ENCODE measurements at regions not wholly inside any gene's neighbourhood (a gene's known extent, or its start where the extent isn't known, plus 50 kb on each side); places are given as distances from the start of the nearest gene placed in this dataset.

DNA sequence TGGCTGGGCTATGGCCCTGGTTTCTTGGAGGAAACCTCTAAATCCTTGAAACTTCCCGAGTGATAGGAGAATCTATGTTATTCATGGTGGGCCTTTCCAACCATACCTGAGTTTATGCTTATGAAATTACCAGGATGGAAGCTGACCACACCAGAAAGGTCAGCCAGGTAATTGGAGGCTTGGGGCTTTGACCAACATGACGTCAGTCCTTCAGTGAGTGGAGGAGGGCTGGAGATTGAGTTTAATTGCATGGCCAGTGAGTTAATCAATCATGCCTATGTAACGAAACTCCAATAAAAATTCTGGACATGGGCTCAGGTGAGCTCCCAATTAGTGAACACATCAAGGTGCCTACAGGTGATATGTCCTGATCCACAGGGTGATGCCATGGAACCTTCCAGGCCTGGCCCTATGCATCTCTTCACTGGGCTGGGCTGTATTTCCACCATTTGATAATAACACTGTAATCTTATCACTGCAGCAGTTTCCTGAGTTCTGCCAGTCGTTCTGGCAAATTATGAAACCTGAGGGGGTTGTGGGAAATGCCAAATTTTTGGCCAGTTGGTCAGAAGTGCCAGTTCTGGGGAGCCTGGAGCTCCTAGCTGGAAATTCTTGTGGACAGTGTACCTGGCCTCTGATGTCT, 106.5 kb downstream of the CDH26 start:
- no peak for DNase-seq (ENCODE audit: low read depth)

DNA sequence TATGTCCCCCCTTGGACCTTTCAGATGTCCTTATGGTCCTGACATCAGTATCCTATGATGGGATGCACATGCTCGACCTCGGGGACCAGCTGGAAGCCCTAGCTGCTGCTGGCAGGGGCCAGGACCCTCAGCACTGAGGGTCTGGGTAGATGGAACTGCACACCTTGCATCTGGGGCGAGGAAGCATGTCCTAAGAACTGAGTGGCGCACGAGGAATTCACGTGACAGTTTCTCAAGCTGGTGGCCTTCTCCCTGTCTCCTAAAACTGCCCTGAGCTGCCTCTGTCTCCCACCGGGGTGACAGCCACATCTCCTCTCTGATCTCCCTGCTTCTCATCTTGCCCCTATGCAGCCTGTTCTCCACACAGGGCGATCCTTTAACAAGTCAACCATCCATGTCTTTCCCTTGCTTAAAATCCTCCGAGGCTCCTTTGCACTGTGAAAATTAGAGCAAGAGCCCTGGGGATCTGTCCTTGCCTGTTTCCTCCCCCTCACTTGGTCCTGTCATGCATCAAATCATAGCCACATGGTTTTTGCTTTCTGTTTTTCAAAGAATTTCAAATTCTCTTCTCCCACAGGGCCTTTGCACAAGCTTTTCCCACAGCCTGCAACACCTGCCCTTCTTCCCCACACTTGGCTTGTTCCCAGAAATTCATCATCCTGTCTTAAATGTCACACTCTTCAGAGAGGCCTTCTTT, 107.7 kb downstream of the CDH26 start:
- no peak for DNase-seq (ENCODE audit: low read depth)

DNA sequence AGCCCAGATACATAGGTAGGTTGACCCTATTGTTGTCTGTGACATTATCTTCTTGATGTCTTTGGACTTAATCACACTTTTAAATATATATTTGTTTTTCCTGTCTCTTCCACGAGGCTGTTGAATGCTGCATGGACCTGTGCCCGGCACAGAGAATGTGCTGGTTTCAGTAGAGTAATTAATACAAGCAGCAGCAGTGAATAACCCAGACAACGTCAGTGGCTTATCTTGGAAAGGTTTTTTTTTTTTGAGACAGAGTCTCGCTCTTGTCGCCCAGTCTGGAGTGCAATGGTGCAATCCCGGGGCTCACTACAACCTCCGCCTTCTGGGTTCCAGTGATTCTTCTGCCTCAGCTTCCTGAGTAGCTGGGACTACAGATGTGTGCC, 108.2 kb downstream of the CDH26 start:
- DNase-seq (ENCODE audit: low read depth): no peak

DNA sequence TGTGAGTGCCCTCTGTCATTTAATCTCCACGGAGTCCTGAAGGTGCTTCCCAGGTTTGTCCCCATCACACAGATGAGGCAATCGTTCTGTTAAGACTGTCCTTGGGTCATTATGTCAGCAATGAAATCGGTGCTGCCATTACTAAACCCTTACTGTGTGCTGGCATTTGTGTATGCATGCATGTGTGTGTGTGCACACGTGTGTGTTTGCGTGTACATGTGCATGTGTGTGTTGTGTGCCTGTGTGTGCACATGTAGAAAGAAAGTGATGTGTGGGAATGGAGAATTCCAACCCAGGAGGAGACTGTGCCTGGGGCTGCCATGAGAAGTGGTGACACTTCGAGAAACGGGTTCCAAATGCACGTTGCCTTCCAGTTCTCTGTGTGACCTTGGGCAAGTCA, 110.3 kb downstream of the CDH26 start:
- DNase-seq (ENCODE audit: low read depth): no peak

DNA sequence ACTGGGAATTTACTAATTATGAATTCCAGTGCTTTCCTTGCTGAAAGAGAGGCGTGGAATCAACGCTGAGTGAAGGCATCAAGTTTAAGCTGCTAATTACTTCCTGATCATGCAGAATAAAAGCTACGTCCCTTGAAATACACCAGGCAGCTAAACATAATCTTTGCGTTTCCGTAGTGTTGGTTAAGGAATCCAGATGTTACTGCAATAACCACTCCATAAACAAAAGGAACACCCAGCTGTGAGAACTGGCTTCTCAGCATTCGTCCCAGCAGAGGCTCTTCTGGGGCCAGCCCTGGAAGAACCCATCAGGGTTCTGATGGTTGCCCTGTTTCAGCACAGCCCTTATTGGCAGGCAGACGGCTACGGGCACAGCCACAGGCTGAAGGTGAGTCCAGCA, 111.4 kb downstream of the CDH26 start:
- DNase-seq (ENCODE audit: low read depth): no peak

DNA sequence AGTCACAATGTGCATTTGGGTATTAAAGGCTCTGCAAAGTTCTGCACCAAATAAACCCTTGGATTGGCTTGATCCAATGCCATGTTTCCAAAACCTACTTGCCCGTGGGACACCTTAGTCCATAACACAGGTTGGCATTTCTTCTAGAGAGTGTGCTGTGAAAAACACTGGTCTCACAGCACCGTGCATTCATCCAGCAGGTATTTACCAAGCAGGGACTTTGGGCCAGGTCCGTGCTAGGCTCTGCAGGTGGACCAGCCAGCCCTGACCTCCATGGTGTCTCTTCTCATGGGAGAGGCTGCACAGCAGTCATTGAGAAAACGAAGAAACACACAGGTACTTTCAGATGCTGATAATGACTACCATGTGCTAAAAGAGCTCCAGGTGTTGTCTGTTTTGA, 112.6 kb downstream of the CDH26 start:
- no peak for DNase-seq (ENCODE audit: low read depth)

DNA sequence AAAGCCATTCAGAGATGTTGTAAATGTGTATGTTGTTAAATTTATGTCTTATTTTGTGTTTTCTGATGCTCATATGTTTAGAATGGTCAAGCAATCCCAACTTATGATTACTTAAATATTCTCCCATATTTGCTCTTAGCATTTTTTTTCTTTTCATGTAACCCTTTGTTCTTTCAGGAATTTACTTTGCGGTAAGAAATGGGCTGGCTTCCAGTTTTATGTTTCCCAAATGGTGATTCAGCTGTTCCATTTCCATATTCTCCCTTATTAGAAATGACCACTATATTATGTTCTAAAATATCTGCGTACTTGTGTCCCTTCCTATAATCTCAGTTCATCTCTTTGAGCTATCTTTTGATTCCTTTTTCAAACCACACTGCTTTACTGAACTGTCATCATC, 113.7 kb downstream of the CDH26 start:
- no peak for DNase-seq (ENCODE audit: low read depth)

DNA sequence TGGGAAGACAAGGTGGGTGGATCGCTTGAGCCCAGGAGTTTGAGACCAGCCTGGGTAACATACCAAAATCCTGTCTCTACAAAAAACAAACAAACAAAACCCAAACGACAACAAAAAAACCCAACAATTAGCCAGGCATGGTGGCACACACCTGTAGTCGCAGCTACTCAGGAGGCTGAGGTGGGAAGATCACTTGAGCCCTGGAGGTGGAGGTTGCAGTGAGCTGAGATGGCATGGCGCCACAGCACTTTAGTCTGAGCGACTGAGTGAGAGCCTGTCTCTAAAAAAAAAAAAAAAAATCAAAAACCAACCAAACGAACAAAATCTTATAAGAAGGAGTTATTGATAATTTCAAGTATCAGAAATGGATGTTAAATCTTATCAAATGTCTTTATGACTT, 114.9 kb downstream of the CDH26 start:
- no peak for DNase-seq (ENCODE audit: low read depth)

DNA sequence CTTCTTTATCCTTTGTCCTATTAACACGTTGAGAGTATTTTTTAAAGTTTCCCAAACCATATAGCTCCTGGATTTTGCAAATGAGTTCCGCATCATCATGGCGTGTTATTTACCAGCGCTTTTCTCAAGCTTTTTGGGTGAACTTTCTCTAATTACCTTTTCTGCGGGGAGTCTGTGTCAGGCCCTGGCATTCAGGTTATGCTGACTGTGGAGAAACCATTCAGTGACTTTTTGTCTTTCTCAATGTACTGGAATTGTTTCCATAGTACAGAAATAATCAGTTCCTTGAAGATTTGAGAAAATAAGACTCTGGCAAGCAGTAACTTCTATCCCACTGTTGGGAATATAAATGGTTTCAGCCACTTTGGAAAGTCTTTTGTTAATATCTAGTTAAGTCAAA, 115.3 kb downstream of the CDH26 start:
- DNase-seq (ENCODE audit: low read depth): no peak

DNA sequence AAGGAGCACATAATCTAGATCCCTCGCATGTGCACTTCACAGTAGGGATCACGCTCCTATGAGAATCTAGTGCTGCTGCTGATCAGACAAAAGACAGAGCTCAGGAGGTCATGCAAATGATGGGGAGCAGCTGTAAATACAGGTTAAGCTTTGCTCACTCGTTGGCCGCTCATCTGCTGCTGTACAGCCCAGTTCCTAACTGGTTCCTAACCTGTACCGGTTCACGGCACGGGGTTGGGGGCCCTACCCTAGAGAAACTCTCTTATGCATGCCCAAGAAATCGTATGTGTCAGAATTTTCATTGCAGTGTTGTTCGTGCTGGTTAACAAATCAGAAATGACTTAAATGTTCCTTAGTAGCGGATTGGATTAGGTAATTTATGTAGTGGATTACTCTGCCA, 116.1 kb downstream of the CDH26 start:
- no peak for DNase-seq (ENCODE audit: low read depth)

DNA sequence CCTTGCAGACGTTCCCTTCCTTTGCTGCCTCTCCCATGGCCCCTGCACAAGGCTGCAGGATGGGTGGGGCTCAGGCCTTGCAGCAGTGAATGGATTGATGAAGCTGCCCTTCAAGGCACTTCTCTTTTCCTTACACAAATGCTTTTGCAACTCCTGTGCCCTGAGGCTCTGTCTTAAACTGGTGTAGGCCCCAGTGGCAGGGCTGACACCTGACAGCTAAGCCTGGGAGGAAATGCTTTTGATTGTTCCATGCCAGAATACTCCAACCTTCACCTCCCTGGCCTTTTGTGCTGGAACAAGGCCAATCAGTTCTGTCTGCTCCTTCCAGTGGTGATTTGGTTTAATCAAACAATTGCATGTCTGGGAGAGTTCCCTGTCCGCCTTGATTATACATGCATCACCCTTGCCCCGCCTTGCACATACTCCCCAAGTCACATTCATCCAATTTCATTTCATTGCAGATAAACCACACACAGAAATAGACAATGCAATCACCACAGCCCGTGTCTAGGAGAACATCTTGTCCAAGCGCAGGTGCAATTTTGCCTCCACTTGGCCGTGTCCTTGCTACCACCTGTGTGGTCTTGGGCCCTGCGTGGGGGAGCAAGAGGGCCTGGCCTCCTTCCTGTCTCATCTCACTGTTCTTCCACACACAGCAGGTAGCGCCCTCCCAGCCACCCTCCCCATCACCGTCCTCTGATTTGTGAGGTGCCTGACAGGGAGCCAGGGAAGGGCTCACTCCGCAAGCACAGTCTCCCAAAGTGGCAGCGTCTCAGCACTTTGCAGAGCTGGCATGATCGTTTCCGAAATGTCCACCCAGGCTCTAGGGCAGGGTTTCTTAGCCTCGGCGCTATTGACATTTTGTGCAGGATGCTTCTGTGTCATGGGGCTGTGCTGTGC, 120.4 kb downstream of the CDH26 start:
- DNase-seq (ENCODE audit: low read depth): no peak

DNA sequence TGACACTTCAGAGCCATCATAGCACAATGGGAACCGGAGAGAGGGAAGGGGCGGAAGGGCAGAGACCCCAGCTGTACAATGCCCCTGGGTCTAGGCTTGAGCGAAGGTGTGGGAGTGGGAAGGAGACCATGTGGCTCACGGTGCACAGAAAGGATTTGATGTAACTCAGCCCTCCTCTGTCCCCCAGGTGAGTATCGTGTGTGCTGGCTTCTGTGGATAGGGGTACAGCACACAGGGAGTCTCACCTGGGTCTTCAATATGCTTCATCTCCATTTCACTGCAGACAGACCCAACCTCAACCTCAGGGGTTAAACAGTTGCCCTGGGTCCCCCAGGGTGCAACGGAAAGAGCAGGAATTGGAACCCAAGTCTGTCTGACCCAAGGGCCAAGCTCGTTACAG, 122.2 kb downstream of the CDH26 start:
- no peak for DNase-seq (ENCODE audit: low read depth)

DNA sequence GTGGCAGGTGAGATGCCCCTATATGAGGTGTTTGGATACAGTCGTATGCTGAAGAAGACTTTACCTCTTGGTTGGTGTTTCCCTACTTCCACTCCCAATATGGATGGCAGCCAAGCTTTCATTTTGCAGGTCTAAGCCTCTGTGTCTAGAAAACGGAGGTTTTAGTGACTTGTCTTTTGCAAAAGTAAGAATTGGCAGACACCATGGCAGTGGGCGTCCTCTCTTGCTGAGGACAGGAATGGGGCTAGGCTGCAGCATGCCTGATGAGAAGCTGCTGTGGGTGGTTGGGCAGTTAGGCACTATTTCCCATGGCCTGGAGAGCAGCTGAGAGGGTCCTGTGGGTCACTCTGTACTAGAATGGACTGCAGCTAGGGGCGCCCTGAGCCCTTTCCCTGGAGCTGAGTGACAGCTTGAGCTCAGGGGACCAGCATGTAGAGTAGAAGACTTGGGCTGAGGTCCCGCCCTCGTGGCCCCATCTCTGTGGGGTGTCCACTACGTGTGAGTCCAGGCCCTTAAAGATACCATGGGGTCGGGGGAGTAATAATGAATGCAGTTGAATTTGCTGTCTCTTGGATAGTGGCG, 127.4 kb downstream of the CDH26 start:
- DNase-seq (ENCODE audit: low read depth): no peak

DNA sequence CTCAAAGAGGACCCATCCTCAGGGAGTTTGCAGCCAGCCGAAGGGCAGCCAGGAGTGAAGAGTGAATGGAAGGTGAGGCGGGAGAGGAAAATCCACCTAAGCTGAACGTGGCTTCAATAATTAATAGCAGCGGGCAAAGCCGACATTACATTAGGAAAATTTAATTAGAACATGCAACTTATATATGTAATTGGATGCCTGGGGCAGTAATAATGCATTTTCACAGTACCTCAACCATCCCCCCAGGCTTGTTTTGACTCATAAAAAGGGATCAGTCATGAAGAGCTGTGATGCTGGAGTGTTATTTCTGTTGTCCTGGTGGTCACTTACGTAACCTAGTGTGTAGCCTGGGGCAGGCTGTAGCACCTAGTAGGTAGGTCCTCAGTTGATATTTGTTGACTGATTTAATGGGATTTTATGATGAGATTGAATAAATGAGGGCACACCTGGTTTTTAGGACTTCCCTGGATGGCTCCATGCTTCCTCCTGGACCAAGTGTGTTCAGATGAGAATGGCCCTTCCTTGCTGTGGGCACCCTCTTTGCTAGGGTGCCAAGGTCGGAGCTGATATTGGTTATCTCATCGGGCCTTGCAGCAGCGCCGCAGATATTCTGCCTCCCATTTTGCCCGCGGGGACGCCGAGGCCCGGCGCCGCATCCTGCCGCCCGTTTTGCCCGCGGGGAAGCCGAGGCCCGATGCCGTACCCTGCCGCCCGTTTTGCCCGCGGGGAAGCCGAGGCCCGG, 128.8 kb downstream of the CDH26 start:
- DNase-seq (ENCODE audit: low read depth): no peak

DNA sequence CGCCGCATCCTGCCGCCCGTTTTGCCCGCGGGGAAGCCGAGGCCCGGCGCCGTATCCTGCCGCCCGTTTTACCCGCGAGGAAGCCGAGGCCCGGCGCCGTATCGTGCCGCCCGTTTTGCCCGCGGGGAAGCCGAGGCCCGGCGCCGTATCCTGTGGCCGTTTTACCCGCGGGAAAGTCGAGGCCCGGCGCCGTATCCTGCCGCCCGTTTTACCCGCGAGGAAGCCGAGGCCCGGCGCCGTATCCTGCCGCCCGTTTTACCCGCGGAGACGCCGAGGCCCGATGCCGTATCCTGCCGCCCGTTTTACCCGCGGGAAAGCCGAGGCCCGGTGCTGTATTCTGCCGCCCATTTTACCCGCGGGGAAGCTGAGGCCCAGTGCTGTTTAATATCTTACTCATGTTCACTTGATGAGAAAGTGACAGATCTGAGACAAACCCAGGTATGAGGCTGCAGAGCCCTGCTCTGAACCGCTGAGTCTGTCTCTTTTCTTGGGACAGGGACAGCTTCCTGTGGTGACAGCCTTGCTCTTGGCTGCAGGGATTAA, 129.4 kb downstream of the CDH26 start:
- DNase-seq (ENCODE audit: low read depth): no peak

DNA sequence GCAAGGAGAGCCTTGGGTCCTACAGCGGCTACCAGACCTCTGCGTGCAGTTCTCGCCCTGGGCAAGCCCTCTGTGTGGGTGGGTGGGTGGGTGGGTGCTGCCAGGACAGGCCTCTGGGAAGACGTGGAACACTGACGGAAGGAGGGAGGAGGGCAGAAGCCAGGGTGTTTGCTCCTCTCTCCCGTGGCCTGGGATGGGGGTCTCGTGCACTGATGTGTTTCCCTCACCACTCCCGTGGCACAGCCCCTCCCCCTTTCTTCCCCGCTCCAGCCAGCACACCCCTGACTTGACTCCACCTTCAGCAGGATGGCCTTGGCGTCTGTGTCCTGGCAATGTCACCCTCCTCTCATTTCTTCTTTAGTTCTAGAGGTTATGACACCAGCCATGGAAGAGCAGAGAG, 130.0 kb downstream of the CDH26 start:
- no peak for DNase-seq (ENCODE audit: low read depth)

DNA sequence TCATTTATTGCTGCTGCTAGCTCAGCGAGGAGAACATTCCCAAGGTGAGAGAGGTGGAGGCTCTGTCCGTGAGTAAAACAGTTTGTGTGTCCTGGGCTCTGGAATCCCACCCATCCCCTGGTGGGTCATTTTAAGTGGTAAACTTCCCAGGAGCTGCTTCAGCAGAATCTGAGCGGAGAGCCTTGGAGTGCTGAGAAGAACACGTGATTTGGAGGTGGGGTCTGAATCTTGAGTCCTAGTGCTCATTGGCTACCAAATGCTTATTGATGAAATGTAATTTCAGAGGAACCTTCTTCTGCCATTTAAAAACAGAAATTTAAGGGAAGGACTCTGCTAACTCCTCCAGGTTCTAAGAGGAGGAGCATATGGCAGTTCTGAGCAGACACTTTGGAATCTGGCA, 132.4 kb downstream of the CDH26 start:
- DNase-seq (ENCODE audit: low read depth): no peak

DNA sequence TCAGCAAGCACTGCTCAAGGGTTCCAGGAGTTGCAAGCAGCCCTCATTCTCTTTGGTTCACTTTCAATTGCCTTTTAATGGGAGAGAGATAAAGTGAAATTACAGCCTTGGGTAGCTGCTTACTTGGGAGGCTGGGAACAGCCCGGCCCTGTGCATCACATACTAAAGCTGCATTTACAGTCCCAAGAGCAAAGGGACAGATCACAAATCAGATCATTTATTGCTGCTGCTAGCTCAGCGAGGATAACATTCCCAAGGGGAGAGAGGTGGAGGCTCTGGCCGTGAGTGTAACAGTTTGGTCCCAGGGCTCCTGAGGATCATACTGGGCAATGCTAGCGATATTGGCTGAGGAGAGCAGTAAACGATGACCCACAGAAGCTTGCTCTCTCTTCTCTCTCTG, 133.1 kb downstream of the CDH26 start:
- no peak for DNase-seq (ENCODE audit: low read depth)

DNA sequence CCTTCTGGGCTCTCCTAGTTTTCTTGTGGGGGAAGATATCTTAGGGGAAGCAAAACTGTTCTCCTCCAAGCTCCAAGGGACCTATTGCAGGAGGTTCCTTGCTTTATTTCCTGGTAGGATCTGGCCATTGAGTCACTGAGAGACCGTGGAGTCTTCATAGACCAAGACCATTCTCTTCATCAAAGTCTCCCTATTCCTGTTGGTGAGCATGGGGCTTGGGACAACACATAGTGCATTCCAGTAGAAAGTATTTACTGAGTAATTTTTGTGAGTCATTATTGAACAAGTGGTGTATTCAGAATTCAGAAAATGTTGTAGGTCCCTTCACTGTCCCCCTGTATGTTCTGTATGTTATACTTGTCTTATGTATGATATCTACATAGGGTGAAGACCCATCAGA, 133.6 kb downstream of the CDH26 start:
- DNase-seq (ENCODE audit: low read depth): no peak

DNA sequence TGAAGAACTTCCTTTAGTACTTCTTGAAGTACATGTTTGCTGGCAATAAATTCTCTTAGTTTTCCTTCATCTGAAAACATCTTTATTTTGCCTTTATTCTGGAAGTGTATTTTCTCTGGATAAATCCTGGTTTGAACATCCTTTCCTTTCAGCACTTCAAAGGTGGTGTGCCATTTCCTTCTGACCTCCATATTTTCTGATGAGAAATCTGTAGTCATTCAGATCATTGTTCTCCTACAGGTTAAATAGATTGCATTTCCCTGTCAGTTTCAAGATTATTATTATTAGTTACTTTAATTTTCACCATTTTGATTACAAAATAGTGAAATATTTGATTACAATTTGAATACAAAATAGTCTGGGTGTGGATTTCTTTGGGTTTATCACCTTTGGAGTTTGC, 134.5 kb downstream of the CDH26 start:
- DNase-seq (ENCODE audit: low read depth): no peak

DNA sequence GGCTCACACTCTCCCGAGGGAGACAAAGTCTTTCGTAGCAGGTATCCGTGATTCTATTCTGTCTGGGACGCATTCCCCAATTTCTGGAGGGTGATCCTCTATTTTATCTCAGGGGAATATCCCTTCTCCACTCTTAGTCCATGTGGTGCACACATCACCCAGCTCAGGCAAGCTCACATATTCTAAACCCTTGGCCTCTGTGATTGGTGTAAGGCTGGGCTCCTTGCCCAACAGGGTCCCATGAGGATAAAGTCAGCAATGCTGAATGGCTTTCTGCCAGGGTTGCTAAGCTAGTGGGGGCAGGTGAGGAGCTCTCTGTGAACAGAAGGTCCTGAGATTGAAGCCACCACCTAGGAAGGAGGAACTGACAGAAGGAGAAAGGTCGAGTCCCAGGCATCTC, 137.2 kb downstream of the CDH26 start:
- DNase-seq (ENCODE audit: low read depth): no peak

DNA sequence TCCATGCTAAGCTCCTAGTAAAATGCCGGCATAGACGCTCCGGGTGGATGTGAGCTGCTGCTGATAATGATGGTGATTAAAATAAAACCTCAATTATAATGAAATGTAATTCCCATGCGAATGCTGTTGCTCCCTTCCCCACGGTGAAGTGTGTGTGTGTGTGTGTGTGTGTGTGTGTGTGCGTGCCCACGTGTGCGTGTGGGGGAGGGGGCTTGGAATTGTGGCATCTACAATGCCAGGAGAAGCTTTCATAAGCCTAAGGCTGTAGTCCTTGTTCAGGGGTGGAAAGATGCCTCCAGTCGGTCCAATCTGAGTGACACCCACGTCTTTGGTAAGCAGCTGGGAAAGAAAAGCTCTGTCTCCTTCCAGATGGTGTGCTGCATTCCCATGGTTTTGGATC, 137.9 kb downstream of the CDH26 start:
- no peak for DNase-seq (ENCODE audit: low read depth)

All from T follicular helper cell (primary cell).